ENCODE measurements at regions not wholly inside any gene's neighbourhood (a gene's known extent, or its start where the extent isn't known, plus 50 kb on each side); places are given as distances from the start of the nearest gene placed in this dataset.

DNA sequence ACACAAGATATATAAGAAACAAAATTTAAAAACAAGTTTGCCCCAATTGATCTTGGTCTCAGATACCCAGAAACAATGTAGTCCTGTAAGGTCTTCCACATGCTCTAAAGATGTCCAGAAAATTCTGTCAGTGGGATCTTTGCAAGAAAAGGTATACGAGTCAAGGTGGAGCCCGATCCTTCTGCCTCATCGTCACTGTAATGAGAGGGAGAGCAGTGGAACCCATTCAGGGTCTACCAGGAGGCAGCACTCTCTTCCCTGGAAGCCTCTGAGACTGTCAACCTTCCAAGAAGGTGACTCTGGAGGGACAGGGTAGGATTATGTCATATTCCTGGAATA, 112.8 kb downstream of the JCAD start:
- Histone ChIP-seq H3K4me3 (ENCODE audit: low read depth in 1 of 3, low read length in 3 of 3) (no peak overlapping the region), H3K27me3 (ENCODE audit: control insufficient read depth in 4 of 4, insufficient read depth in 4 of 4, low read length in 3 of 4) (no peaks in the 10 kb centered on the region), H3K9me3 (ENCODE audit: control insufficient read depth in 4 of 4, low read length in 3 of 4) (no peaks in the 10 kb centered on the region), H3K4me1 (ENCODE audit: control insufficient read depth in 4 of 4, insufficient read depth in 4 of 4, low read length in 3 of 4) (peaks cover 4 to 31% (median 25%) of the 10 kb centered on the region in 4 donors), H3K9ac (ENCODE audit: low read depth in 1 of 2, low read length in 2 of 2) (peak overlapping the region in 1 of 2 donors; percentile 25), H3K36me3 (ENCODE audit: control insufficient read depth in 4 of 4, insufficient read depth in 3 of 4, low read depth in 1 of 4, low read length in 3 of 4) (no peaks in the 10 kb centered on the region), H3K27ac (ENCODE audit: low read depth in 1 of 2, low read length in 2 of 2) (peak overlapping the region; percentile 81 to 83)
- no peak for TF ChIP-seq FOXA2 (IDR thresholded peaks at IDR 0.05)
- TF ChIP-seq, protein P1, sequence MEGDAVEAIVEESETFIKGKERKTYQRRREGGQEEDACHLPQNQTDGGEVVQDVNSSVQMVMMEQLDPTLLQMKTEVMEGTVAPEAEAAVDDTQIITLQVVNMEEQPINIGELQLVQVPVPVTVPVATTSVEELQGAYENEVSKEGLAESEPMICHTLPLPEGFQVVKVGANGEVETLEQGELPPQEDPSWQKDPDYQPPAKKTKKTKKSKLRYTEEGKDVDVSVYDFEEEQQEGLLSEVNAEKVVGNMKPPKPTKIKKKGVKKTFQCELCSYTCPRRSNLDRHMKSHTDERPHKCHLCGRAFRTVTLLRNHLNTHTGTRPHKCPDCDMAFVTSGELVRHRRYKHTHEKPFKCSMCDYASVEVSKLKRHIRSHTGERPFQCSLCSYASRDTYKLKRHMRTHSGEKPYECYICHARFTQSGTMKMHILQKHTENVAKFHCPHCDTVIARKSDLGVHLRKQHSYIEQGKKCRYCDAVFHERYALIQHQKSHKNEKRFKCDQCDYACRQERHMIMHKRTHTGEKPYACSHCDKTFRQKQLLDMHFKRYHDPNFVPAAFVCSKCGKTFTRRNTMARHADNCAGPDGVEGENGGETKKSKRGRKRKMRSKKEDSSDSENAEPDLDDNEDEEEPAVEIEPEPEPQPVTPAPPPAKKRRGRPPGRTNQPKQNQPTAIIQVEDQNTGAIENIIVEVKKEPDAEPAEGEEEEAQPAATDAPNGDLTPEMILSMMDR (IDR thresholded peaks at IDR 0.05; ENCODE audit: low read depth, low read length, missing input control) = no peak
- TF ChIP-seq YY1 (IDR thresholded peaks at IDR 0.05) = no peak
- no peak for TF ChIP-seq NR2F2 (IDR thresholded peaks at IDR 0.05)
- no peak for TF ChIP-seq TAF1 (conservative IDR thresholded peaks at IDR 0.05)
- TF ChIP-seq, protein P2, sequence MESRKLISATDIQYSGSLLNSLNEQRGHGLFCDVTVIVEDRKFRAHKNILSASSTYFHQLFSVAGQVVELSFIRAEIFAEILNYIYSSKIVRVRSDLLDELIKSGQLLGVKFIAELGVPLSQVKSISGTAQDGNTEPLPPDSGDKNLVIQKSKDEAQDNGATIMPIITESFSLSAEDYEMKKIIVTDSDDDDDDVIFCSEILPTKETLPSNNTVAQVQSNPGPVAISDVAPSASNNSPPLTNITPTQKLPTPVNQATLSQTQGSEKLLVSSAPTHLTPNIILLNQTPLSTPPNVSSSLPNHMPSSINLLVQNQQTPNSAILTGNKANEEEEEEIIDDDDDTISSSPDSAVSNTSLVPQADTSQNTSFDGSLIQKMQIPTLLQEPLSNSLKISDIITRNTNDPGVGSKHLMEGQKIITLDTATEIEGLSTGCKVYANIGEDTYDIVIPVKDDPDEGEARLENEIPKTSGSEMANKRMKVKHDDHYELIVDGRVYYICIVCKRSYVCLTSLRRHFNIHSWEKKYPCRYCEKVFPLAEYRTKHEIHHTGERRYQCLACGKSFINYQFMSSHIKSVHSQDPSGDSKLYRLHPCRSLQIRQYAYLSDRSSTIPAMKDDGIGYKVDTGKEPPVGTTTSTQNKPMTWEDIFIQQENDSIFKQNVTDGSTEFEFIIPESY (IDR thresholded peaks at IDR 0.05) = no peak
- no peak for TF ChIP-seq HNF4G (IDR thresholded peaks at IDR 0.05)
- TF ChIP-seq, protein P3, sequence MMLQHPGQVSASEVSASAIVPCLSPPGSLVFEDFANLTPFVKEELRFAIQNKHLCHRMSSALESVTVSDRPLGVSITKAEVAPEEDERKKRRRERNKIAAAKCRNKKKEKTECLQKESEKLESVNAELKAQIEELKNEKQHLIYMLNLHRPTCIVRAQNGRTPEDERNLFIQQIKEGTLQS (IDR thresholded peaks at IDR 0.05) = no peak
- no peak for TF ChIP-seq SP1 (IDR thresholded peaks at IDR 0.05)
- no peak for TF ChIP-seq EGR1 (IDR thresholded peaks at IDR 0.05; ENCODE audit: low read depth in 2 of 2)
- TF ChIP-seq RAD21 (IDR thresholded peaks at IDR 0.05) = no peak
- no peak for TF ChIP-seq JUND (IDR thresholded peaks at IDR 0.05)
- TF ChIP-seq, protein P4, sequence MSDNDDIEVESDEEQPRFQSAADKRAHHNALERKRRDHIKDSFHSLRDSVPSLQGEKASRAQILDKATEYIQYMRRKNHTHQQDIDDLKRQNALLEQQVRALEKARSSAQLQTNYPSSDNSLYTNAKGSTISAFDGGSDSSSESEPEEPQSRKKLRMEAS (IDR thresholded peaks at IDR 0.05) = no peak
- no peak for TF ChIP-seq RXRA (IDR thresholded peaks at IDR 0.05)
- no peak for TF ChIP-seq FOXA1 (IDR thresholded peaks at IDR 0.05)
- no peak for TF ChIP-seq GABPA (IDR thresholded peaks at IDR 0.05 in 1 of 2, conservative IDR thresholded peaks at IDR 0.05 in 1 of 2)
- TF ChIP-seq HNF4A (conservative IDR thresholded peaks at IDR 0.05) = no peak
- TF ChIP-seq, protein P5, sequence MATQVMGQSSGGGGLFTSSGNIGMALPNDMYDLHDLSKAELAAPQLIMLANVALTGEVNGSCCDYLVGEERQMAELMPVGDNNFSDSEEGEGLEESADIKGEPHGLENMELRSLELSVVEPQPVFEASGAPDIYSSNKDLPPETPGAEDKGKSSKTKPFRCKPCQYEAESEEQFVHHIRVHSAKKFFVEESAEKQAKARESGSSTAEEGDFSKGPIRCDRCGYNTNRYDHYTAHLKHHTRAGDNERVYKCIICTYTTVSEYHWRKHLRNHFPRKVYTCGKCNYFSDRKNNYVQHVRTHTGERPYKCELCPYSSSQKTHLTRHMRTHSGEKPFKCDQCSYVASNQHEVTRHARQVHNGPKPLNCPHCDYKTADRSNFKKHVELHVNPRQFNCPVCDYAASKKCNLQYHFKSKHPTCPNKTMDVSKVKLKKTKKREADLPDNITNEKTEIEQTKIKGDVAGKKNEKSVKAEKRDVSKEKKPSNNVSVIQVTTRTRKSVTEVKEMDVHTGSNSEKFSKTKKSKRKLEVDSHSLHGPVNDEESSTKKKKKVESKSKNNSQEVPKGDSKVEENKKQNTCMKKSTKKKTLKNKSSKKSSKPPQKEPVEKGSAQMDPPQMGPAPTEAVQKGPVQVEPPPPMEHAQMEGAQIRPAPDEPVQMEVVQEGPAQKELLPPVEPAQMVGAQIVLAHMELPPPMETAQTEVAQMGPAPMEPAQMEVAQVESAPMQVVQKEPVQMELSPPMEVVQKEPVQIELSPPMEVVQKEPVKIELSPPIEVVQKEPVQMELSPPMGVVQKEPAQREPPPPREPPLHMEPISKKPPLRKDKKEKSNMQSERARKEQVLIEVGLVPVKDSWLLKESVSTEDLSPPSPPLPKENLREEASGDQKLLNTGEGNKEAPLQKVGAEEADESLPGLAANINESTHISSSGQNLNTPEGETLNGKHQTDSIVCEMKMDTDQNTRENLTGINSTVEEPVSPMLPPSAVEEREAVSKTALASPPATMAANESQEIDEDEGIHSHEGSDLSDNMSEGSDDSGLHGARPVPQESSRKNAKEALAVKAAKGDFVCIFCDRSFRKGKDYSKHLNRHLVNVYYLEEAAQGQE (IDR thresholded peaks at IDR 0.05) = no peak
- WGBS = 77% methylated on average over 3 of the region's 3 CpGs
- DNase-seq (ENCODE audit: low spot score) = no peak
